Prostate gland (tissue), 2 donors: ENCODE measurements at regions not wholly inside any gene's neighbourhood (a gene's known extent, or its start where the extent isn't known, plus 50 kb on each side); places are given as distances from the start of the nearest gene placed in this dataset.

Source experiments
- DNase-seq: peaks from one replicate; pipeline ENCODE4 v3.0.0-alpha.2; 2019; ENCODE audit warnings: low spot score
- H3K27ac ChIP-seq, 2 donors: fragments of 200-600 bp; sonication (generic); 2 replicates each; pipeline ENCODE4 v1.5.1; 2017 to 2019
- H3K27me3 ChIP-seq: fragments of 200-600 bp; sonication (generic); replicated peaks from 2 replicates; pipeline ENCODE4 v1.5.1; 2019; ENCODE audit not compliant: insufficient read depth
- H3K36me3 ChIP-seq, 2 donors: fragments of 200-600 bp; sonication (generic); 1 replicate in 1 of 2; 2 replicates in 1 of 2; pipeline versions ENCODE4 v1.5.1 to v1.8.1; 2017 to 2019
- H3K4me1 ChIP-seq: fragments of 200-600 bp; sonication (generic); replicated peaks from 2 replicates; pipeline ENCODE4 v1.5.1; 2019
- H3K4me3 ChIP-seq, 2 donors: fragments of 200-600 bp; sonication (generic); 2 replicates each; pipeline ENCODE4 v1.5.1; 2017 to 2019
- H3K9me3 ChIP-seq: fragments of 200-600 bp; sonication (generic); 2 replicates; pipeline ENCODE4 v1.5.1; 2017
- POLR2A ChIP-seq: fragments of 450-650 bp; IDR thresholded peaks from one replicate; pipeline ENCODE4 v1.6.1; 2016; ENCODE audit warnings: antibody characterized with exemption, mild to moderate bottlenecking
- POLR2AphosphoS5 ChIP-seq: sonication (generic); formaldehyde crosslinking; IDR thresholded peaks from one replicate; pipeline ENCODE4 v1.6.1; 2017; ENCODE audit warnings: antibody characterized with exemption
- WGBS: methylation state at CpG from one replicate; pipeline ENCODE4 v1.1.5; 2018; 5-methylcytosine and 5-hydroxymethylcytosine counted together
- intact Hi-C: fragments of 100-400 bp; cut with DNase I; formaldehyde crosslinking; loops from one replicate; pipeline ENCODE4 v1.14.2; 2022
- TF ChIP-seq, protein P1 (sequence below), 4 experiments: fragments of 200-600 bp in 2 of 4; fragments of 450-650 bp in 2 of 4; sonication (generic) in 2 of 4; IDR thresholded peaks; 1 replicate in 3 of 4; 2 replicates in 1 of 4; pipeline ENCODE4 v1.5.1; 2016 to 2019; ENCODE audit warnings: antibody characterized with exemption in 4 of 4, mild to moderate bottlenecking in 2 of 4, moderate library complexity in 2 of 4

DNA sequence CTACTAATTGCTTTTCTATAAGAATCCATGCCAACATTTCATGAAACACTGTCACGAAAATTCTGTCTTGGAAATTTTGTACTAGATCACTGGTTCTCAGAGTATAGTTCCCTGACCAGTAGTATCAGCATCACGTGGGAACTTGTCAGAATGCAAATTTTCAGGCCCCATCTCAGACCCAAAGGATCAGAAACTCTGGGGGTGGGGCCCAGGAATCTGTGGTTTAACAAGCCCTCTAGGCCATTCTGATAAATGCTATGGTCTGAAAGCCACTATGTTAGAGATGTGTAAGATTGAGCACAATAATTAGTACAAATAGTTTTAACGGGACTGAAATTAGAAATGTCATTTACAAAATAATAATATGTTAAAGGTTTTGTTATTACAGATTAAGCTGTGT lies 615.7 kb upstream of the ARRDC3 start:
- no peak overlapping the region for H3K27ac ChIP-seq
- H3K9me3 ChIP-seq: no peaks in the 10 kb centered on the region
- H3K4me1 ChIP-seq: no peaks in the 10 kb centered on the region
- H3K36me3 ChIP-seq: no peaks in the 10 kb centered on the region
- no peak for DNase-seq
- intact Hi-C loops: no loop called here
- WGBS: 70% methylated on average over 3 of the region's 3 CpGs
- no peak overlapping the region for H3K4me3 ChIP-seq
- no peaks in the 10 kb centered on the region for H3K27me3 ChIP-seq
- TF ChIP-seq POLR2A (no peak), POLR2AphosphoS5 (no peak)
- TF ChIP-seq, protein P1, sequence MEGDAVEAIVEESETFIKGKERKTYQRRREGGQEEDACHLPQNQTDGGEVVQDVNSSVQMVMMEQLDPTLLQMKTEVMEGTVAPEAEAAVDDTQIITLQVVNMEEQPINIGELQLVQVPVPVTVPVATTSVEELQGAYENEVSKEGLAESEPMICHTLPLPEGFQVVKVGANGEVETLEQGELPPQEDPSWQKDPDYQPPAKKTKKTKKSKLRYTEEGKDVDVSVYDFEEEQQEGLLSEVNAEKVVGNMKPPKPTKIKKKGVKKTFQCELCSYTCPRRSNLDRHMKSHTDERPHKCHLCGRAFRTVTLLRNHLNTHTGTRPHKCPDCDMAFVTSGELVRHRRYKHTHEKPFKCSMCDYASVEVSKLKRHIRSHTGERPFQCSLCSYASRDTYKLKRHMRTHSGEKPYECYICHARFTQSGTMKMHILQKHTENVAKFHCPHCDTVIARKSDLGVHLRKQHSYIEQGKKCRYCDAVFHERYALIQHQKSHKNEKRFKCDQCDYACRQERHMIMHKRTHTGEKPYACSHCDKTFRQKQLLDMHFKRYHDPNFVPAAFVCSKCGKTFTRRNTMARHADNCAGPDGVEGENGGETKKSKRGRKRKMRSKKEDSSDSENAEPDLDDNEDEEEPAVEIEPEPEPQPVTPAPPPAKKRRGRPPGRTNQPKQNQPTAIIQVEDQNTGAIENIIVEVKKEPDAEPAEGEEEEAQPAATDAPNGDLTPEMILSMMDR (IDR thresholded peaks at IDR 0.05): no peak

DNA sequence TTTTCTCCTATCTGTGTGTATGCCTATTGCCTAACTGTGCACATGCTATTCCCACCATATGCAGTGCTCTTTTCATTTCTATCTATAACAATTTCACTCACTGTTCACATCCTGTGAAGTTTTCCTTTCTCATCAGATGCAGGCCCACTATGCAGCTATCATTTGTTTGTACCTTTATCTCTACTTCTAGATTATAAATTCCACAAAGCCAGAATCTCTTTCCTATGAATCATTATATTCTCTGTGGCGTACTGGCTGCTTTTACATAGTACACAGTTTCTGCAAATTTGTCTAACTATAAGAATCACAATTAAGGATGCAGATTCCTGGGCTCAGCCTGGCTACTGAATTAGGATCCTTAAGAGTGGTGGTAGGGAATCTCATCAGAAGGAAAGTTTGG lies 600.8 kb upstream of the ARRDC3 start:
- no peaks in the 10 kb centered on the region for H3K9me3 ChIP-seq
- H3K4me3 ChIP-seq: no peak overlapping the region
- no peaks in the 10 kb centered on the region for H3K36me3 ChIP-seq
- no peaks in the 10 kb centered on the region for H3K27me3 ChIP-seq
- no peaks in the 10 kb centered on the region for H3K4me1 ChIP-seq
- WGBS: 93% methylated on average over 1 of the region's 1 CpG
- intact Hi-C loops: no loop called here
- H3K27ac ChIP-seq: no peak overlapping the region
- no peak for TF ChIP-seq POLR2A
- TF ChIP-seq POLR2AphosphoS5: no peak
- TF ChIP-seq, protein P1 (IDR thresholded peaks at IDR 0.05): no peak
- DNase-seq: no peak

DNA sequence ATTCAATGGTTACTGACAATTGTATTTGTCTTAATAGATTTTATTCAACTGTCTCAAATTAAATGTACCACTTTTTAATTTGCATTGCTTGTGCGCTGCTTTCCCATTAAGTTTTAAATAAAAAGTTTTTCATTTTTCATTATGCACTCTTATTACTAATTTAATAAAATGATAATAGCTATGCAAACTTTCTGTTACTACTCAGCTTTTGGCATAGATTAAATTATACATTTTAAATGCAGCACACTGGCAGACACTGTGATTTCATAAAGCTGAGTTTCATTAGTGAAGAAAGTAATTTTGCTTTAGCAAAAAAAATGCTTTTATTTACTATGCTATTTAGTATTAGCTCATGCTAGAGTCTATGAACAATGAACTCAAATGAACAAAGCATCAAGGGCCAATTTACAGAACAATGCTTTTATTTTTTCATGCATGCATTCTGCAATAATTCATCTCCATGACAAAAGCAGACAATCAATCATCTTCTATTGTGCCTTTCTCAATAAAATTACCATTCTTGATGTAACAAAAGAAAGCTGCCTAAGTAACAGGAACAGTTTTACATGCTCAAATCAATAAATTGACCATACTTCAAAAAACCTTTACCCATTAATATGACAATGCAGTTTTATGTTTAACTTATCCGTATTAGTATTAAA lies 595.2 kb upstream of the ARRDC3 start:
- no peaks in the 10 kb centered on the region for H3K36me3 ChIP-seq
- DNase-seq: no peak
- no peaks in the 10 kb centered on the region for H3K27me3 ChIP-seq
- no peak for TF ChIP-seq POLR2AphosphoS5
- TF ChIP-seq POLR2A: no peak
- TF ChIP-seq, protein P1 (IDR thresholded peaks at IDR 0.05): no peak
- no peak overlapping the region for H3K4me3 ChIP-seq
- intact Hi-C loops: no loop called here
- no peaks in the 10 kb centered on the region for H3K4me1 ChIP-seq
- 83% methylated on average over 2 of the region's 2 CpGs for WGBS
- H3K9me3 ChIP-seq: no peaks in the 10 kb centered on the region
- no peak overlapping the region for H3K27ac ChIP-seq

DNA sequence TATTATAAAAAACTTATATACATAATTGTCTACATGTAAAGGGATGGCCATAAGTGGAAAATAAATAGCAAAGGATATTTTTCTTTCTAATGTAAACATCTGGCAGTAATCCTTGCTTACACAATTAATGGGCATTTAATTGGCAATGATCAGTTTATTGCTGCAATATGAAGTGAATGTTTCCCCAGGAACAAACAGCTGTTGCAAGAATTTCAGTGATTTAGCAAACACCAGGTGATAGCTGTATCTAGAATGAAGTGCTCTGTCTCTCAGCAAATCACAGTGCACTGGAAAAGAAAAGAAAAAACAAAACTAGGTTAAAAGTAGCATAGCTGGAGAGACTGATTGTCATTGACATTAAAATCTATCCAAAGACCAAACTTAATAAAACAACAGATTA lies 594.5 kb upstream of the ARRDC3 start:
- Histone ChIP-seq H3K27me3 (no peaks in the 10 kb centered on the region), H3K4me3 (no peak overlapping the region), H3K4me1 (no peaks in the 10 kb centered on the region), H3K36me3 (no peaks in the 10 kb centered on the region), H3K9me3 (no peaks in the 10 kb centered on the region), H3K27ac (no peak overlapping the region)
- no peak for TF ChIP-seq POLR2AphosphoS5
- TF ChIP-seq, protein P1 (IDR thresholded peaks at IDR 0.05): no peak
- TF ChIP-seq POLR2A: no peak
- DNase-seq: no peak
- intact Hi-C loops: no loop called here

DNA sequence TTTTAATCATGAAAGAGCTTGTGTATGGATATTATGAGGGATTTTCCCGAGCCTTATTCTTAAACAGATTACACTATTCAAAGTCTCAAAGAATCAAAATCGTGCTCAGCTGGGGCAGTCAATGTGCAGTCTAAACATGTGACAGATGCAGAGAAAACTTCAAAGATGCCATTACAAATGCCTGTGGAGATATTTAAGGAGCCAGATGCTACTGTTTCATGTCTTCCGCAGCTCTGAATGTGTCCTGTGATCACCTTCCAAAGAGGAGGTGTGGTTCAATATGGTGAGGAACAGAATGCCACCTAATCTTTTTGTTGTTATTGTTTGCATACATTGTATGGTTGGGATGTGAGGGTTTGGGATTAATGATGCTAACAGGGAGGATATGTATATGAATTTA lies 593.3 kb upstream of the ARRDC3 start:
- H3K4me1 ChIP-seq: no peaks in the 10 kb centered on the region
- no peak overlapping the region for H3K27ac ChIP-seq
- no peaks in the 10 kb centered on the region for H3K9me3 ChIP-seq
- TF ChIP-seq POLR2AphosphoS5 (no peak), POLR2A (no peak)
- TF ChIP-seq, protein P1 (IDR thresholded peaks at IDR 0.05): no peak
- no peaks in the 10 kb centered on the region for H3K27me3 ChIP-seq
- DNase-seq: no peak
- 69% methylated on average over 3 of the region's 3 CpGs for WGBS
- intact Hi-C loops: no loop called here
- no peak overlapping the region for H3K4me3 ChIP-seq
- no peaks in the 10 kb centered on the region for H3K36me3 ChIP-seq
